ENCODE measurements at regions not wholly inside any gene's neighbourhood (a gene's known extent, or its start where the extent isn't known, plus 50 kb on each side); places are given as distances from the start of the nearest gene placed in this dataset.
"Not testable (repeated sequence)": the region's sequence is repeated elsewhere in the genome, so short reads cannot be mapped to it uniquely, and the experiment has no call there.

- DNase-seq = no peak
These were observed 326.8 kb downstream of the HLX start for GRCh38 chr1:221206076-221206475.

GRCh38 chr1:221212926-221213325 is 333.7 kb downstream of the HLX start:
- no peak for DNase-seq

- peak; percentile 30 for DNase-seq
These were observed 337.8 kb downstream of the HLX start for GRCh38 chr1:221217029-221217428.

- no peak for DNase-seq
These were observed 344.0 kb downstream of the HLX start for GRCh38 chr1:221223281-221223680.

GRCh38 chr1:221227460-221227859 is 348.2 kb downstream of the HLX start:
- no peak for DNase-seq

DNA sequence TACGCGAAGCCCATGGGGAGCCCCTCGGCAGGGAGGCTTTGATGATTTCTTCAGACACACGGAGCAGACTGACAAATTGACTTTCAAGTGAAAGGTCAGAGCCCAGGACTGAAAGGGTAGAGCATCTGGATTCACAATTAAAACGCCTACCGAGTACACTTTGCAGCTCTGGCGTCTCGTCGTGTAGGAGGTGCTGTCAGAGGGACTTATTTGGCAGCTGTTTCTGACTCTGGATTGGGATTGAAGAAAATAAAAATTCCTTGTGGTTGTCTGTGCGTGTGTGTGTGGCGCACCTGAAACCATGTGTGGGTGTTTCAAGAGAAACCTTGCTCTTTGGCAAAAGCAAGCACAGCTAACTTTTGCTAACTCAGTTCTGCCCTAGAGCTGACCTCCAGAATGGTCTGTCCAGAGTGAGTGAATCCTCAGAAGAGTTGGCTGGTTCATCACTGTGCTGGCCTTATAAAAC is 348.7 kb downstream of the HLX start:
- no peak for DNase-seq

DNA sequence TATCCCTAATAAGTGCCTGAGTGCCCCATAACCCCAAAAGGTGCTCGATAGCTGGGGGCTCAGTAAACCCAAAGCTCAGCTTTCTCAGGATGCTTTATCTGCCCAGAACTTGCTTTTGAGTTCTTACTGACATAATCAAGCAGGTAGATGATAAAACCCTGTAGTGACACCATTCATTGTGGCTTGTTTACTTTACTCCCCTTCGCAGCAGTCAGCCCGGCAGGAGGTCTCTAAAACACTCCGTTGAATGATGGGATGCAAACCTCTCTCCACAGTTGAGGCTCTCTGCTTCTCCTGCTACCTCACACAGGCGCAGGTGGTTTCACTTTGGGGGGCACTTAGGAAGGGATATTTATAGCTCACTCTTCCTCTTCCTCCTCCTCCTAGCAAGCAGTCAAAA is 349.4 kb downstream of the HLX start:
- peak; percentile 13 for DNase-seq

- peak; percentile 43 for DNase-seq
These were observed 351.4 kb downstream of the HLX start for GRCh38 chr1:221230605-221231004.

DNA sequence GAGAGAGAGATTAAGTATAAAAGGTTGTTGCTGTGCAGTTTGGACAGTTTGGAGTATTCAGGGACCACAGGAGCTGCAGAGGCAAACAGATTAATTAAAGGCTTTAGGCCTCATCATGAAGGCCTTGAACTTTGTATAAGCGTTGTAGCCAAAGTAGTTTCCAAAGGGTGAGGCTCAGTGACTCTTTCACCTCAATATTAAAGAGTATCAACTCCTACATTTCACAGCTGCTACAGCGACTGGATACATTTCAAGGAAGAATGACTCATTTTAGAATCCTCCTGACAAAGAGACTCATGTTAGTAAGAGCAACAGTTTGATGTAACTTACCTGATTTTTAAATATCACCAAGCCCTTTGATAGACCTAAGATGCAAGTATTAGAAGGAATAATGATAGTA is 355.5 kb downstream of the HLX start:
- no peak for DNase-seq

- no peak for DNase-seq
These were observed 358.3 kb downstream of the HLX start for GRCh38 chr1:221237587-221237986.

GRCh38 chr1:221239181-221239580 is 359.9 kb downstream of the HLX start:
- no peak for DNase-seq

DNA sequence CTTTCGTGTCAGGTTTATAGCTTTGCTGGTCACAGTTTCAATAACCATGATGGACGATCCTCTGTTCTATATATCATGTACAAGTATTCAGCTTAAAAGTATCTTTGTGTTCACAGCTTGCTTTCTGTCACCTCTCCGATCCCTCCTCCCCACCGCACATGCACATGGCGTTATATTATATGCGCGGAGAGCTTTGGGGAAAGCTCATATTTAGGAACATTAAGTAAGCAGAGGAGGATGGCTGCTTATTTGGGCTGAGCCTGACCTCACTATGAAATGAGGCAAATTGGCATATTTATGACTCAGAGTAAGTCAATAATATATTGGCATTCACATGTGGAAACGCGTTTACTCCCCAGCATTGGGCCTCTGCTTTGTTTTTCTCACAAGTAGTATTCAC is 360.5 kb downstream of the HLX start:
- no peak for DNase-seq

DNA sequence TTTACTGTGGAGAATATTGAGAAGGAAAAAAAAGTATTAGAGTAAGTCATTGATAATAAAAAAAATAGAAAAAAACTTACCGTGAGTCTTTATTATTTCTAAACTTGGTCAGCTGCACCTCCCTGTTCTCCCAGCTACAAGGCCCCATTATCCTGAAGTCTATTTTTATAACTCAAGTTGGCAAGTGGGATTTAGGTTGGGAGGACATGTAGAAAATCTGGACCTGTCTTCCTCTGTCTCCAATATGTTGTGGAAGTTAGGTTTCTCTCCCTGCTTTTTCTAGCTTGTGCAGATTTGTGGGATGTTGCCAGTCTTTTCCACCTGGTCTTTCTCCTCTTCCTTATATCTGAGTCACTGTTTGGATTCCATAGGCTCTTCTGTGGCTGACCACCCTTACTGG is 361.4 kb downstream of the HLX start:
- DNase-seq = no peak

- DNase-seq = no peak
These were observed 361.9 kb downstream of the HLX start for GRCh38 chr1:221241157-221241556.

- no peak for DNase-seq
These were observed 362.3 kb downstream of the HLX start for GRCh38 chr1:221241592-221241991.

GRCh38 chr1:221246067-221246466 is 366.8 kb downstream of the HLX start:
- DNase-seq = no peak

DNA sequence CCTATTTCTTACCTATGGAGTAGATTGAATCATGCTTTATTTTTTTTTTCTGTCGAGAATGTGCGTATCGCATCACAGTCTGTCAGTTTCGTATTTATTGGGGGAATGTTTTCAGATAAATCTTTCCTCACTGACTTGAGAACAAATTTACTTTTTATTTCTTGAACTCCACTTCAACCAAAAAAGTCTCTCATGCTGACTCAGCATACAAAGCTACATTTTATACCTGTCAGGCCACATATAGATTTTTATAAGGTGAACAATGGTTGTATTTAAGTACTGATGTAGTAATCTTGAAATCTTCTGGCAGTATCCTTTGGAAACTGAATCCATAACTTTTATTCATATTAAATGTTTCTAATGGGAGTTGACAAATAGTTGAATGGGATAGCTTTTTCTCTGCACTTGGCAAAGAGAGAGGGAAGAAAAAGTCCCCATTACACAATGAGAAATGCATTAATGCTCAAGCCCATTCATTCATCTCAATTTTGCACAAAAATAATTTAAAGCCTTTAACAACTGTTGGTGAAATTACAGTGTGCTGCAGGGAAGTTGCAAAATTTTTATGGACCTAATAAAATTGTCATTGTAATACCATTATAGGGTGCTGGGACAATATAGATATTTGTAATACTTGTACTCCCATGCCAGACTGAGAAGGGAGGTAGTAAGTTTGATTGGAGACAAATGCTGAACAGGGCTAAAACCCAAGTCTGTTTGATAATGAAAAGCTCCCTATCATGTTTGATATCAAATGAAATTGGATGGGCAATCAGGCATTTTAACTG is 367.6 kb downstream of the HLX start:
- no peak for DNase-seq

GRCh38 chr1:221251580-221251979 is 372.3 kb downstream of the HLX start:
- DNase-seq = no peak

- no peak for DNase-seq
These were observed 375.6 kb downstream of the HLX start for GRCh38 chr1:221254813-221255212.

DNA sequence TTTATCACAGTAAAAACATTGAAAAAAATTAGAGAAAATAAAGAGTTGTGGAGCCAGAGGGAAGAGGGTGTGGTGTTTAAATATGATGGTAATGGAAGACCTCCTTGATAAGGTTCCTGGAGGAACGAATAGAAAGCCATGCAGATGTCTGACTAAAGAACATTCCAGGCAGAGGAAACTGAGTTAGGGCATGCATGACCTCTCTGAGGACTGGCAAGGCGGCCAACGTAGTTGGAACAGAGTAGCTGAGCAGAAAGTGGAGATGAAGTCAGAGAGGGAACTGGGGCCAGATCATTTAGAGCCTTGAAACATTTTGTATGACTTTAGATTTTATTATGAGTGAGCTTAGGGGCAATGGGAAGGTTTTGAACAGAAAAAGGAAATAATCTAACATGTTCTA is 377.5 kb downstream of the HLX start:
- DNase-seq = no peak

DNA sequence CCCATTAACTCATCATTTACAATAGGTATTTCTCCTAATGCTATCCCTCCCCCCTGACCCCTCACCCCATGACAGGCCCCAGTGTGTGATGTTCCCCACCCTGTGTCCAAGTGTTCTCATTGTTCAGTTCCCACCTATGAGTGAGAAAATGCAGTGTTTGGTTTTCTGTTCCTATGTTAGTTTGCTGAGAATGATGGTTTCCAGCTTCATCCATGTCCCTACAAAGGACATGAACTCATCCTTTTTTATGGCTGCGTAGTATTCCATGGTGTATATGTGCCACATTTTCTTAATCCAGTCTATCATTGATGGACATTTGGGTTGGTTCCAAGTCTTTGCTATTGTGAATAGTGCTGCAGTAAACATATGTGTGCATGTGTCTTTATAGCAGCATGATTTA is 378.3 kb downstream of the HLX start:
- not testable (repeated sequence) for DNase-seq

DNA sequence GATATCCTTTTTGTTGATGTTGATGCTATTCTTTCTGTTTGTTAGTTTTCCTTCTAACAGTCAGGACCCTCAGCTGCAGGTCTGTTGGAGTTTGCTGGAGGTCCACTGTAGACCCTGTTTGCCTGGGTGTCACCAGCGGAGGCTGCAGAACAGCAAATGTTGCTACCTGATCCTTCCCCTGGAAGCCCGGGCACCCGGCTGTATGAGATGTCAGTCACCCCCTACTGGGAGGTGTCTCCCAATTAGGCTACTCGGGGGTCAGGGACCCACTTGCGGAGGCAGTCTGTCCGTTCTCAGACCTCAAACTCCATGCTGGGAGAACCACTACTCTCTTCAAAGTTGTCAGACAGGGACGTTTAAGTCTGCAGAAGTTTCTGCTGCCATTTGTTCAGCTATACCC is 383.4 kb downstream of the HLX start:
- not testable (repeated sequence) for DNase-seq

GRCh38 chr1:221263831-221264767 is 384.9 kb downstream of the HLX start:
- peak; percentile 48 for DNase-seq

- DNase-seq = no peak
These were observed 385.6 kb downstream of the HLX start for GRCh38 chr1:221264848-221265247.

All from NCI-H774 (cell line).